HG03520 (cell line): ENCODE measurements at regions not wholly inside any gene's neighbourhood (a gene's known extent, or its start where the extent isn't known, plus 50 kb on each side); places are given as distances from the start of the nearest gene placed in this dataset.
"Not testable (repeated sequence)": the region's sequence is repeated elsewhere in the genome, so short reads cannot be mapped to it uniquely, and the experiment has no call there.

Experiments used
- ATAC-seq: cut with Tn5 transposase; IDR thresholded peaks from one replicate; pipeline ENCODE4 v1.9.1; 2021; ENCODE audit warnings: mild to moderate bottlenecking, moderate library complexity; ENCODE audit not compliant: unreplicated experiment

DNA sequence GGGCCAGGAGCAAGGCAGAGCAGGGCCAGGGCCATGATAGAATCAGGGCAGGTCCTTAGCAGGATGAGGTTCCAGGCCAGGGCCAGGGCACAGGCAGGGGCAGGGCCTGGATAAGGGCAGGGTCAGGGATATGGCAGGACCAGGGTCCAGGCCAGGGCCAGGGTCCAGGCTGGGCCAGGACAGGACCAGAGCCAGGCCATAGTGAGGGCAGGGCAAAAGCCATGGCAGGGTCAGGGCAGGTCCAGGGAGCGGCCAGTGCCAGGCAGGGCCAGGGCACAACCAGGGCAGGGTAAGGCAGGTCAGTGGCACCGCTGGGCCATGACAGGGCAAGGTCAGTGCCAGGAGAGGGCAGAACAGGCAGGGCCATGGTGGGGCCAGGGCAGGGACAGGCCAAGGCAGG, 152.2 kb downstream of the LIPI start:
- no peak for ATAC-seq

- not testable (repeated sequence) for ATAC-seq
These were observed 152.8 kb downstream of the LIPI start for GRCh38 chr21:14057841-14058481.

DNA sequence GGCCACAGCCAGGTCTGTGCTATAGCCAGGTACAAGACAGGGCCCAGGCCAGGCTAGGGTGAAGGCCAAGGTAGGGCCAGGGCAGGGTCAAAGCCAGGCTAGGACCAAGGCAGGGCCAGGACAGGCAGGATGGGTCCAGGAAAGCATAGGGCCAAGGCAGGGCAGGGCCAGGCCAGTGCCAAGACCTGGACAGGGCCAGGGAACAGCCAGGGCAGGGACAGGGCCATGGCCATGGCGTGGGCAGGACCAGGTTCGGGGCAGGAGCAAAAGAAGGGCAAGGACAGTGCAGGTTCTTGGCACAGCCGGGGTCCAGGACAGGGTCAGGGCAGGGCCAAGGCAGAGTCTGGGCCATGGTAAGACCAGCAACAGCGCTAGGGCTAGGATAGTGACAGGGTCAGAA, 153.4 kb downstream of the LIPI start:
- ATAC-seq = no peak

GRCh38 chr21:14056771-14057191, 154.0 kb downstream of the LIPI start:
- ATAC-seq = no peak

DNA sequence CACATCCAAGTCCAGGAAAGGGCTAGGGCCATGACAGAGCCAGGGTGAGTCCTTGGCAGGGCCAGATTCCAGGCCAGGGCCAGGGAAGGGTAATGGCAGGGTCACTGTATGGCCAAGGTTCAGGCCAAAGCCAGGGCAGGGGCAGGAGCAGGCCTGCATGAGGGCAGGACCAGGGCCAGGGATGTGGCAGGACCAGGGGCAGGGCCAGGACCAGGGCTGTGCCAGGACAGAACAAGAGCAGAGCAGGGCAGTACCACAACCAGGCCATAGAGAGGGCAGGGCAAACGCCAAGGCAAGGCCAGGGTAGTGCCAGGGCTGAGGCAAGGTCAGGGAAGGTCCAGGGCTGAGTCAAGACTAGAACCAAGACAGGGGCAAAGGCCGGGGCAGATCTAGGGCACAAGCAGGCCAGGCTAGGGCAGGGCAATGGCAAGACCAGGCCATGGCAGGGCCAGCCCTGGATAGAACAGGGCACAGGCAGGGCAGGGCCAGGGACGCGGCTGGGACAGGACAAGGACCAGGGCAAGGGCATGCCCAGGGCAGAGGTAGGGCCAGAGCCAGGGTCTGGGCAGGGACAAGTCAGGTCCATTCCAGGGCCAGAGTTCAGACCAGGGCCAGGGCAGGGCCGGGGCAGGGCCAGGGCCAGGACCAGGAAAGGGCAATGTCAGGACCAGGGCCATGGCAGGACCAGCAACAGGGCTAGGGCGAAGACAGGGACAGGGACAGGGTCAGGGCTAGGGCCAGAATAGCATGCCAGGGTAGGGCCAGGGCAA, 154.8 kb downstream of the LIPI start:
- not testable (repeated sequence) for ATAC-seq

DNA sequence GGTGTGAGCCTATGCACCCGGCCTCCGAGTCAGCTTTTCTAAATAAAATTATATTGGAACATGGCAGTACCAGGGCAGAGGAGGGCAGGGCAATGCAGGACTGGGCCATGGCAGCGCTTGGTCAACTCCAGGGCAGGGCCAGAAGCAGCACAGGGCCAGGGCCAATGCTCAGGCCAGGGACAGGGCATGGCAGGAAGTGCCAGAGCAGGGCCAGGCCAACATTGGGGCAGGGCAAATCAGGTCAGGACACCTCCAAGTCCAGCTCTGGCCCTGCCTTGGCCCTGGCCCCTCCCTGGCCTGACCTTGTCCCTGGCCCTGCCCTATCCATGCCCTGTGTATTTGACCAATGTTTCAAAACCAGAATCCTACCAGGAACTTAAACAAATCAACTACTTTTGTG, 156.1 kb downstream of the LIPI start:
- no peak for ATAC-seq

DNA sequence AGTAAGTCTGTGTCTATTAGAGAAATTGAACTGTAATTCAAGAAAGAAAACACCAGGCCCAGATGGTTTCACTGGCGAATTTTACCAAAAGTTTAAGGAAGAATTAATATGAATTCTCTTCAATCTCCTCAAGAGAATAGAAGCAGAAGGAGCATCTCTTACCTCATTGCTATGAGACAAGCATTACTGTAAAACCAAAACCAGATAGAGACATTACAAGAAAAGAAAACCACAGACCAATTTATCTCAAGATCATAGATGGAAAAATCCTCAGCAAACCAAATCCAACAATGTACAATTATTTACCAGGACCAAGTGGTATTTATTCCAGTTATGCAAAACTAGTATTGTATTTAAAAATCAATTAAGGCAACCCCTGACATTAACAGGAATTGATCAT, 160.6 kb downstream of the LIPI start:
- no peak for ATAC-seq

- no peak for ATAC-seq
These were observed 164.4 kb downstream of the LIPI start for GRCh38 chr21:14046401-14046800.

GRCh38 chr21:14040386-14040785, 170.4 kb downstream of the LIPI start:
- ATAC-seq = no peak

DNA sequence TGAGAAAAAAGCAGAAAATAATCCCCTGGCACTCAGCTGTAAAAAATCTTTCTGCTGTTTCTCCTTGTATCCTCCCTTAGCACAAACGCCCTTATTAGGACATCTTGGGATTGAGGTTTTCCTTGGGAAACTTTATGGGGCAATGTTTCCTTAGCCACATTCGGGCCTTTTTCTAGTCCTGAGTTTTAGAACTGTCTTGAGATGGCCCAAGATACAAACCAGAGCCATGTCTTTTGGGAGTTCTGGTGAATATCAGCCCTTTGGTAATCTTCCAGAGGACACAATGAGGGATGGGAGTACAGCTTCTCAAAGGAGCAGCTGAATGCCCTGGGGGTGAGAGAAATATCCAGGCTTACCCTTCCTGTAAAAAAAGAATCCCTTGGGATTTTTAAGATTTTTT, 182.1 kb downstream of the LIPI start:
- not testable (repeated sequence) for ATAC-seq

DNA sequence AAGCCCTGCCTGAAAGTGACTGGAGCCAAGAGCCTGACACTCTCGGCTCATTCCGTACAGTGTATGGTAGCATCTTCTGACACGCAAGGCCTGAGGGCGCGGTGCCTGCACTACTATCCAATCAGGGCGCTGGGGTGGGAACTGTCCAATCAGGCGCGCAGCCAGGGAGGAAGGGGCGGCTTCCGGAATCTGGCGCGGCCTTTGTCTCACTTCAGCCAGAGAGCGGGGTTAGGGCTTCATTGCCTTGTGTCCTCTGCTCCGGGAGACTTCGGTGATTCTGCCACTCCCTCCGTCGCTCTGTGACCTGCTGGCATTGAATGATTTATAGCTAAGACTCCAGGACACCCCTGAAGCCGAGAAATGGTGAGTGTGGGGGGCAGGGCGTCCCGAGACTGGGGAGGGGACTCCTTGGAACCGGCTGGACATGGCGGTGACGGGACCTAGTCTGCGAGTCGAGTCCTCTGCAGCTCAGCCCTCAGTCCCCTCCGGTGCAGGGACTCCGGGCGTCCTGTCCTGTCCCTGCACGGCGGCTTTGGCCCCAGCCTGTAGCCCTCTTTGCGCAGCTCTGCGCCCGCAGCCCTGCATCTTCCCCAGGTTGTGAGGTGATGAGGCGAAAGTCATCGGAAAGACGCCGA, 183.4 kb downstream of the LIPI start:
- ATAC-seq = peak; percentile 100

GRCh38 chr21:14020108-14020507, 190.6 kb downstream of the LIPI start:
- ATAC-seq = not testable (repeated sequence)

GRCh38 chr21:14015841-14016240, 194.9 kb downstream of the LIPI start:
- ATAC-seq = not testable (repeated sequence)

GRCh38 chr21:14013623-14014498, 196.9 kb downstream of the LIPI start:
- not testable (repeated sequence) for ATAC-seq

- ATAC-seq = no peak
These were observed 197.6 kb downstream of the LIPI start for GRCh38 chr21:14013056-14013603.

- no peak for ATAC-seq
These were observed 198.3 kb downstream of the LIPI start for GRCh38 chr21:14012409-14012808.

GRCh38 chr21:14011751-14012150, 199.0 kb downstream of the LIPI start:
- not testable (repeated sequence) for ATAC-seq

GRCh38 chr21:14011149-14011548, 199.6 kb downstream of the LIPI start:
- not testable (repeated sequence) for ATAC-seq

DNA sequence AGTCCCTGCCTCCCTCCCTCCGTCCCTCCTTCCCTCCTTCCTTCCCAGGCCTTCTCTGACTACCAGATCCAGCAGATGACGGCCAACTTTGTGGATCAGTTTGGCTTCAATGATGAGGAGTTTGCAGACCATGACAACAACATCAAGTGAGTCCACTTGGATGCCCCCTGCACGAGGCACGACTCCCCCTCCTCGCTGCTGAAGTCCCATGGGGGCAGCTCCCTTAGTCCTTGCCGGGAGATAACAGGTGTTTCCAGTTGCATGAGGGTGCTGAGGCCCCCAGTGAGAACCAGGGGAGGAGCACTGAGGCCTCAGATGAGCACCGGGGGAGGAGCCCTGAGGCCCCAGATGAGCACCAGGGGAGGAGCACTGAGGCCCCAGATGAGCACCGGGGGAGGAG, 200.0 kb downstream of the LIPI start:
- no peak for ATAC-seq

GRCh38 chr21:14009990-14010389, 200.8 kb downstream of the LIPI start:
- not testable (repeated sequence) for ATAC-seq
